GM12878 (cell line): ENCODE measurements at regions not wholly inside any gene's neighbourhood (a gene's known extent, or its start where the extent isn't known, plus 50 kb on each side); places are given as distances from the start of the nearest gene placed in this dataset.

Source experiments
- ATAC-seq: fragments of 200-7000 bp; cut with Tn5 transposase; 3 replicates; pipeline ENCODE4 v1.9.1; 2020; ENCODE audit warnings: mild to moderate bottlenecking, moderate library complexity
- BruUV-seq: library from RNA; stranded (reverse); fragments of 400-500 nt; replicated peaks from 2 replicates; lab custom pipeline; 2021; lab: Mats Ljungman, UMichigan
- CTCF ChIA-PET: fragments of 300-600 bp; sonication (Branson Sonifier 250); formaldehyde crosslinking; extraction: SDS; loops from one replicate; lab custom pipeline; 2021; ENCODE audit warnings: inconsistent platforms; lab: Yijun Ruan, JAX
- POLR2A ChIA-PET: fragments of 350-600 bp; formaldehyde crosslinking; extraction: SDS; loops from one replicate; lab custom pipeline; 2021; ENCODE audit warnings: inconsistent platforms; lab: Charles Lee
- RAD21 ChIA-PET: fragments of 300-600 bp; sonication (Branson Sonifier 250); formaldehyde crosslinking; loops from one replicate; lab custom pipeline; 2023; ENCODE audit warnings: antibody characterized with exemption; ENCODE audit not compliant: unreplicated experiment; lab: Charles Lee
- SMC1A ChIA-PET: fragments of 300-600 bp; sonication (Branson Sonifier 250); formaldehyde crosslinking; loops from one replicate; lab custom pipeline; 2023; ENCODE audit not compliant: unreplicated experiment, uncharacterized antibody; lab: Charles Lee
- DNase-seq: peaks from one replicate; pipeline ENCODE4 v3.0.0-alpha.2; 2011; ENCODE audit warnings: low read depth, low spot score
- FAIRE-seq: peaks from 3 replicates; lab custom pipeline; 2011; peaks lifted over from hg19 to GRCh38; lab: Jason Lieb, UNC
- H2AFZ ChIP-seq: 2 replicates; pipeline ENCODE4 v1.6.0; 2011; ENCODE audit warnings: low read depth, low read length, control low read depth; ENCODE audit not compliant: control insufficient read depth
- H3K27ac ChIP-seq: 2 replicates; pipeline ENCODE4 v1.5.1; 2011; ENCODE audit warnings: control low read depth; ENCODE audit not compliant: control insufficient read depth, insufficient read depth
- H3K27me3 ChIP-seq, 2 experiments: replicated peaks in 1 of 2; 2 replicates each; pipeline versions ENCODE4 v1.6.0 to v1.6.1; 2011; ENCODE audit warnings: low read length in 1 of 2; ENCODE audit not compliant: control insufficient read depth in 2 of 2, insufficient read depth in 2 of 2
- H3K36me3 ChIP-seq, 2 experiments: 2 replicates each; pipeline ENCODE4 v1.5.1; 2011; ENCODE audit warnings: low read length in 1 of 2; ENCODE audit not compliant: control insufficient read depth in 2 of 2, insufficient read depth in 2 of 2
- H3K4me1 ChIP-seq: 2 replicates; pipeline ENCODE4 v1.6.1; 2011; ENCODE audit warnings: mild to moderate bottlenecking, low read length, moderate library complexity, mixed read lengths; ENCODE audit not compliant: control insufficient read depth, insufficient read depth
- H3K4me2 ChIP-seq: 2 replicates; pipeline ENCODE4 v1.6.0; 2011; ENCODE audit warnings: control low read depth; ENCODE audit not compliant: control insufficient read depth, insufficient read depth
- H3K4me3 ChIP-seq: fragments of 200-600 bp; sonication (generic); 2 replicates; pipeline ENCODE4 v1.5.1; 2016
- H3K79me2 ChIP-seq: 2 replicates; pipeline ENCODE4 v1.6.0; 2011; ENCODE audit warnings: low read length; ENCODE audit not compliant: control insufficient read depth, insufficient read depth
- H3K9ac ChIP-seq: 2 replicates; pipeline ENCODE4 v1.8.0; 2011; ENCODE audit warnings: low read length, control low read depth, mixed read lengths; ENCODE audit not compliant: control insufficient read depth, insufficient read depth
- H3K9me3 ChIP-seq: replicated peaks from 3 replicates; pipeline ENCODE4 v1.5.1; 2011; ENCODE audit warnings: mild to moderate bottlenecking, low read length; ENCODE audit not compliant: control insufficient read depth, insufficient read depth
- H4K20me1 ChIP-seq: 2 replicates; pipeline ENCODE4 v1.6.0; 2011; ENCODE audit not compliant: control insufficient read depth, insufficient read depth
- CBFB ChIP-seq: IDR thresholded peaks from 2 replicates; pipeline ENCODE4 v1.6.1; 2016; ENCODE audit warnings: antibody characterized with exemption, low read depth
- CBX5 ChIP-seq: sonication (generic); IDR thresholded peaks from 2 replicates; pipeline ENCODE4 v1.6.1; 2016; ENCODE audit warnings: low read depth, moderate library complexity, mild to moderate bottlenecking, inconsistent platforms
- CEBPB ChIP-seq, 2 experiments: fragments of 150-350 bp in 1 of 2; IDR thresholded peaks; 2 replicates each; pipeline ENCODE4 v1.6.1; 2012 to 2014; ENCODE audit warnings: low read depth in 2 of 2, low read length in 2 of 2, borderline replicate concordance in 1 of 2, inconsistent platforms in 1 of 2
- CHD2 ChIP-seq: IDR thresholded peaks from 2 replicates; pipeline ENCODE4 v1.6.1; 2011; ENCODE audit warnings: low read depth, low read length, improper control_type of control experiment, borderline replicate concordance
- FOS ChIP-seq: IDR thresholded peaks from 3 replicates; pipeline ENCODE4 v1.6.1; 2011; ENCODE audit warnings: borderline replicate concordance; ENCODE audit not compliant: insufficient read length; ENCODE audit errors: extremely low read depth
- JUND ChIP-seq: IDR thresholded peaks from 2 replicates; pipeline ENCODE4 v1.6.1; 2012; ENCODE audit warnings: low read depth, mild to moderate bottlenecking, low read length, improper control_type of control experiment, moderate library complexity
- MYB ChIP-seq: fragments of 150-350 bp; IDR thresholded peaks from 2 replicates; pipeline ENCODE4 v1.6.1; 2014; ENCODE audit warnings: mild to moderate bottlenecking, low read depth, low read length, borderline replicate concordance
- NR2F1 ChIP-seq: fragments of 450-650 bp; conservative IDR thresholded peaks from 2 replicates; pipeline ENCODE4 v1.6.1; 2017; ENCODE audit warnings: mild to moderate bottlenecking
- SMC3 ChIP-seq: IDR thresholded peaks from 2 replicates; pipeline ENCODE4 v1.6.1; 2011; ENCODE audit warnings: low read length, improper control_type of control experiment, borderline replicate concordance
- TCF7 ChIP-seq: IDR thresholded peaks from 2 replicates; pipeline ENCODE4 v1.6.1; 2014; ENCODE audit warnings: antibody characterized with exemption, borderline replicate concordance
- ZNF622 ChIP-seq: fragments of 450-650 bp; IDR thresholded peaks from 2 replicates; pipeline ENCODE4 v1.6.1; 2017; ENCODE audit warnings: mild to moderate bottlenecking, inconsistent platforms
- WGBS: methylation state at CpG from one replicate; pipeline ENCODE4 v1.1.6; 2016; ENCODE audit warnings: low lambda C conversion rate; ENCODE audit not compliant: insufficient replicate concordance, insufficient coverage; ENCODE audit errors: missing lambda C conversion rate; 5-methylcytosine and 5-hydroxymethylcytosine counted together
- in situ Hi-C: fragments of 300-500 bp; cut with MboI; formaldehyde crosslinking; loops from 9 replicates; pipeline ENCODE4 v1.14.3; 2018; ENCODE audit warnings: mixed read lengths
- intact Hi-C: fragments of 100-400 bp; cut with micrococcal nuclease; formaldehyde crosslinking; loops from one replicate; pipeline ENCODE4 v1.14.2; 2022; ENCODE audit not compliant: unreplicated experiment
- TF ChIP-seq, protein P1 (sequence below): IDR thresholded peaks from 2 replicates; pipeline ENCODE4 v1.6.1; 2011; ENCODE audit warnings: low read depth, mild to moderate bottlenecking, low read length, moderate library complexity, borderline replicate concordance; ENCODE audit errors: extremely low read depth
- TF ChIP-seq, protein P2 (sequence below): IDR thresholded peaks from 2 replicates; pipeline ENCODE4 v1.6.1; 2012; ENCODE audit warnings: low read depth, low read length, improper control_type of control experiment
- TF ChIP-seq, protein P3 (sequence below): IDR thresholded peaks from 2 replicates; pipeline ENCODE4 v1.6.1; 2012; ENCODE audit warnings: low read depth, low read length, improper control_type of control experiment
- TF ChIP-seq, protein P4 (sequence below): fragments of 450-650 bp; IDR thresholded peaks from 2 replicates; pipeline ENCODE4 v1.6.1; 2018; ENCODE audit warnings: borderline replicate concordance, mild to moderate bottlenecking; ENCODE audit not compliant: partially characterized antibody

DNA sequence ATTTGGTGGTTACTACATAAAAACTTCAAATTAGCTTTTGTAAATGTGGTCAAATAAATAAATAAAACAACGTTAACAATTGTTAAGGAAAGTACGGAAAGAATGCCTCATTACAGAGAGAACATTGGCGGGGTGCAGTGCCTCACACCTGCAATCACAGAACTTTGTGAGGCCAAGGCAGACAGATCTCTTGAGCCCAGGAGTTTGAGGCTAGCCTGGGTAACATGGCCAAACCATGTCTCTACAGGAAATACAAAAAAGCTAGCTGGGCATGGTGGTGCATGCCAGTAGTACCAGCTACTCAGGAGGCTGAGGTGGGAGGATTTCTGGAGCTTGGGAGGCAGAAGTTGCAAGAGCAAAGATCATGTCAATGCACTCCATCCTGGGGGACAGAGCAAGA lies 59.4 kb upstream of the VPREB1 start:
- no peak overlapping the region for H3K27ac ChIP-seq
- intact Hi-C loops (no loop called here), in situ Hi-C loops (no loop called here)
- ATAC-seq (no peak), DNase-seq (no peak), FAIRE-seq (no peak)
- H3K4me1 ChIP-seq: no peaks in the 10 kb centered on the region
- H4K20me1 ChIP-seq: no peaks in the 10 kb centered on the region
- no peak overlapping the region for H2AFZ ChIP-seq
- WGBS: 31% methylated on average over 3 of the region's 3 CpGs
- no peaks in the 10 kb centered on the region for H3K27me3 ChIP-seq
- no TSS peak for BruUV-seq
- H3K4me3 ChIP-seq: no peak overlapping the region
- H3K36me3 ChIP-seq: no peaks in the 10 kb centered on the region
- no peak overlapping the region for H3K4me2 ChIP-seq
- H3K9ac ChIP-seq: no peak overlapping the region
- POLR2A ChIA-PET: no interaction called here
- no peaks in the 10 kb centered on the region for H3K9me3 ChIP-seq
- RAD21 ChIA-PET: interaction anchor here (1.4 to 1.6 kb wide), 2 partner anchors 154 to 769 kb away, joined by 4 to 7 read pairs; no protein-coding TSS in a partner anchor
- CTCF ChIA-PET: interaction anchor here (0.6 to 4.1 kb wide), 17 partner anchors 8 to 774 kb away, joined by 3 to 27 read pairs (median 5); no protein-coding TSS in a partner anchor
- no peaks in the 10 kb centered on the region for H3K79me2 ChIP-seq
- SMC1A ChIA-PET: interaction anchor here (0.6 to 5.0 kb wide), 6 partner anchors 11 to 890 kb away, joined by 3 to 45 read pairs (median 4); no protein-coding TSS in a partner anchor
- no peak for TF ChIP-seq TCF7
- TF ChIP-seq ZNF622: no peak
- TF ChIP-seq, protein P1, sequence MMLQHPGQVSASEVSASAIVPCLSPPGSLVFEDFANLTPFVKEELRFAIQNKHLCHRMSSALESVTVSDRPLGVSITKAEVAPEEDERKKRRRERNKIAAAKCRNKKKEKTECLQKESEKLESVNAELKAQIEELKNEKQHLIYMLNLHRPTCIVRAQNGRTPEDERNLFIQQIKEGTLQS: no peak
- TF ChIP-seq FOS: no peak
- no peak for TF ChIP-seq CEBPB (IDR thresholded peaks at IDR 0.05; ENCODE audit: borderline replicate concordance in 1 of 2, low read depth in 2 of 2, low read length in 2 of 2)
- no peak for TF ChIP-seq CBX5
- TF ChIP-seq, protein P2, sequence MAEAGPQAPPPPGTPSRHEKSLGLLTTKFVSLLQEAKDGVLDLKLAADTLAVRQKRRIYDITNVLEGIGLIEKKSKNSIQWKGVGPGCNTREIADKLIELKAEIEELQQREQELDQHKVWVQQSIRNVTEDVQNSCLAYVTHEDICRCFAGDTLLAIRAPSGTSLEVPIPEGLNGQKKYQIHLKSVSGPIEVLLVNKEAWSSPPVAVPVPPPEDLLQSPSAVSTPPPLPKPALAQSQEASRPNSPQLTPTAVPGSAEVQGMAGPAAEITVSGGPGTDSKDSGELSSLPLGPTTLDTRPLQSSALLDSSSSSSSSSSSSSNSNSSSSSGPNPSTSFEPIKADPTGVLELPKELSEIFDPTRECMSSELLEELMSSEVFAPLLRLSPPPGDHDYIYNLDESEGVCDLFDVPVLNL: no peak
- TF ChIP-seq, protein P3, sequence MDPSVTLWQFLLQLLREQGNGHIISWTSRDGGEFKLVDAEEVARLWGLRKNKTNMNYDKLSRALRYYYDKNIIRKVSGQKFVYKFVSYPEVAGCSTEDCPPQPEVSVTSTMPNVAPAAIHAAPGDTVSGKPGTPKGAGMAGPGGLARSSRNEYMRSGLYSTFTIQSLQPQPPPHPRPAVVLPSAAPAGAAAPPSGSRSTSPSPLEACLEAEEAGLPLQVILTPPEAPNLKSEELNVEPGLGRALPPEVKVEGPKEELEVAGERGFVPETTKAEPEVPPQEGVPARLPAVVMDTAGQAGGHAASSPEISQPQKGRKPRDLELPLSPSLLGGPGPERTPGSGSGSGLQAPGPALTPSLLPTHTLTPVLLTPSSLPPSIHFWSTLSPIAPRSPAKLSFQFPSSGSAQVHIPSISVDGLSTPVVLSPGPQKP: no peak
- TF ChIP-seq SMC3: no peak
- TF ChIP-seq, protein P4, sequence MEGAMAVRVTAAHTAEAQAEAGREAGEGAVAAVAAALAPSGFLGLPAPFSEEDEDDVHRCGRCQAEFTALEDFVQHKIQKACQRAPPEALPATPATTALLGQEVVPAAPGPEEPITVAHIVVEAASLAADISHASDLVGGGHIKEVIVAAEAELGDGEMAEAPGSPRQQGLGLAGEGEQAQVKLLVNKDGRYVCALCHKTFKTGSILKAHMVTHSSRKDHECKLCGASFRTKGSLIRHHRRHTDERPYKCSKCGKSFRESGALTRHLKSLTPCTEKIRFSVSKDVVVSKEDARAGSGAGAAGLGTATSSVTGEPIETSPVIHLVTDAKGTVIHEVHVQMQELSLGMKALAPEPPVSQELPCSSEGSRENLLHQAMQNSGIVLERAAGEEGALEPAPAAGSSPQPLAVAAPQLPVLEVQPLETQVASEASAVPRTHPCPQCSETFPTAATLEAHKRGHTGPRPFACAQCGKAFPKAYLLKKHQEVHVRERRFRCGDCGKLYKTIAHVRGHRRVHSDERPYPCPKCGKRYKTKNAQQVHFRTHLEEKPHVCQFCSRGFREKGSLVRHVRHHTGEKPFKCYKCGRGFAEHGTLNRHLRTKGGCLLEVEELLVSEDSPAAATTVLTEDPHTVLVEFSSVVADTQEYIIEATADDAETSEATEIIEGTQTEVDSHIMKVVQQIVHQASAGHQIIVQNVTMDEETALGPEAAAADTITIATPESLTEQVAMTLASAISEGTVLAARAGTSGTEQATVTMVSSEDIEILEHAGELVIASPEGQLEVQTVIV: no peak
- no peak for TF ChIP-seq CBFB
- TF ChIP-seq MYB: no peak
- no peak for TF ChIP-seq CHD2
- no peak for TF ChIP-seq NR2F1
- no peak for TF ChIP-seq JUND
